NCI-H446 treated with DMSO at 0.1 percent for 48 hours (cell line): ENCODE measurements at regions not wholly inside any gene's neighbourhood (a gene's known extent, or its start where the extent isn't known, plus 50 kb on each side); places are given as distances from the start of the nearest gene placed in this dataset.
"Not testable (repeated sequence)": the region's sequence is repeated elsewhere in the genome, so short reads cannot be mapped to it uniquely, and the experiment has no call there.

Source experiments
- DNase-seq: peaks from one replicate; lab custom pipeline; 2025; lab: John Stamatoyannopoulos, UW

DNA sequence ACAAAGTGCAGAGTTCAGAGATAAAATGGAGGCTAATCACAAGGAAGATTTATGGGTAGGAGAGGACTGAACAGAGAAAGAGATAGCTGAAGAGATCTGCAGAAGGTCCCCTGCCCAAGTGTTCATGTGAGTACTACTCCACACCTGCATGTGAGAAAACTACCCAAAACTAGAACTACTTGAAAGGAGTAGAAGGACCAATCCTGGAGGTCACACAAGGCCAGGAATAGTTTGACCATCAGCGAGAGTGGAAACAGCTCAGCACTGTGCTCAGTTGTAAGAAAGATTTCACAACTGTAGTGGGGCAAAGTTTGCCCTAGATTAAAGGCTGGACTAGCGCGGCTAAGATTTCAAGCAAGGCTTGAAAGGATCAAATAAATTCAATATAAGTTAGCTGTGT lies 422.7 kb upstream of the LCORL start:
- DNase-seq = no peak

DNA sequence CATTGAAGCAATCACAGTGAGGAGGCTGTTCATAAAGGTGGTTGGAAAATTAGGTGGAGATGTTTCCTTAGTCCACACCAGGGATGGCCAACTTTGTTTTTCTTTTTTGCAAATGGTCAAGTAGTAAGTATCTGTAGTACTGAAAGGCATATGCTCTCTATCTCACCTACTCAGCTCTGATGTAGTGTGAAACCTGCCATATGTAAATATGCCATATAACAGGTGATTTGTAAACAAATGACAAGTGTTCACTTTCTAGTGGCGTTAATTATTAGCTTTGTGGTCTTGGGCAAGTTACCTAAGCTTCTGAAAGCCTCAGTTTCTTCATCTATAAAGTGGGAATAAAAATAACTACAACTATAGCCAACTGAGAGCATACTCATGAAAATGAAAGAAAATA lies 421.4 kb upstream of the LCORL start:
- no peak for DNase-seq

DNA sequence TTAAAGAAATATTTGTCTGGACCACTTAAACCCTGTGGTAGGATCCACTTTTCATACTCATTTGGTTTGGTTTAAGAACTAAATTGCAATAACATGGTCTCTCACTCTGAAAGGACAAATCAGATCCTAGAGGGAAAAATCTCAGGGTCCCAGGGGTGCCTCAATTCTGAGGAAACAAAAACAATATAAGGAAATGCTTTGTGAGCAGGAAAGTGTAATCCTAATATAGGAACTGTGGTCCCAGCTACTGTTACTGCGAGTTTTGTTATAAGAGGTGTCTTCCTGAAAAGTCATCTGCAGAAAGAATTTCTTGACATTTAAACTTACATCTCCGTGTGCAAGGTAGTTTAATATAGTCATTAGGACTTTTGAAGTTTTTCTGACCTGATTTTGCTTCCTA lies 420.1 kb upstream of the LCORL start:
- no peak for DNase-seq

DNA sequence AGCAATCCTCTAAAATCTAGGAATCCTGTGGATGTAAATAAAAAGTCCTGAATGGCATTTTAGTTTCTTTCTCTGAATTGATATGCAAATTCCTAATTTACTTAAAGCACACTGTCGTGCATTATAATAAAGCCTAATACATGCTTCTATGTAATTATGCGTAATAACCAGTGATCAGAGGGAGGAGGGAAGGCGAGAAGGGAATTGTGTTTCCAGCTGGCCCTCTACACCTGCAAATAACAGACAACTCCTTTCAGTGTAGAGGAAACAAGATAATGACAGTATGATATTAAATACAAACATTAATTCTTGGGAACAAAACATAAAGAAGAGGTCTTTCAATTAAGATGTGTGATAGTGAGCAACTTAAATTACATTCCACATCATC lies 419.6 kb upstream of the LCORL start:
- no peak for DNase-seq

DNA sequence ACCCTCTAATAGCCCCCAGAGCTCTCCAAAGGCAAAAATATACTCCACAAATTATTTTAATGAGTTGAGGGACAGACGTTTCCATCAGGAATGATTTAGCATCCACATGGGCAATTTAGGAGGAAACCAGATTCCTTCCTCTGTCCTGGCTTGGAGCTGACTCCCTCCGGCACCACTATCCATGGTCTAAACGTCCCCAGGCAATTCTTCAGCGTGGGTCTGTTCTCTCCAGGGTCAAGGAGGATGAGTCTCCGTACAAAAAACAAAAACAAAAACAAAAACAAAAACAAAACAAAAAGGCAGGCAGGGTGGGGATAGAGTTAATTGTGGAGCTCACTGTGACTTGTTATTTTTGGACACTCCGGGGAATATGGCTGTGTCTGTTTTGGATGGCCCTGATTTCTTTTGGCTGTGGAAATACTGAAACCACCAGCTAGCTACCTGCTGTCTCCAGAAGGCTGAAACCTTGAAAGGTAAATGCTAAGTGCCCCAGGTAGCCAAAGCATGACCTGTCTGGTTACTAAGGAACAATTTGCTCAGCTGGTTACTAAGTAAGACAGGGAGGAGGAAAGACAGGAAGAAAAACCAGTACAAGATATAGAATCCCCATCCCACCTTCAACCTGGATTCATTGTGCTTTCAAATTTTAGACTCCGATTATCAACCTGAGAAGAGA lies 419.1 kb upstream of the LCORL start:
- no peak for DNase-seq

DNA sequence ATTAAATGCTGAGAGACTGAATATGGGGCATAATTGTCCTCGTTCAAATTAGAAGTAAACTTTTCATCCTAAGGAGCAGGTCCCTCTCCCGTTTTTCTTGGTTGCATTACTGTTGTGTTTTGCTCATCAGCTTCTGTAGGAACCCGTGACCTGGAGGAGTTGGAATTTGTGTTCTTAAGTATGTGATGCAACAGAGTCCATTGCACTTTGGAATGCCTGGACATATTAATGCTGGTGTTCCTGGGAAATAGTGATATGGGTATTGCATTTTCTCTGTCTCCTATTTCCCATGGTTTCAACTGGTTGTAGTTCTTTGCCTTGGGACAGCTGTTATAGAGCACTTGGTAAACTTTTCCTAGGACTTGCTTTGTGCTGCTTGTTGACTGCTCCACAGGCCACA lies 417.8 kb upstream of the LCORL start:
- DNase-seq = no peak

DNA sequence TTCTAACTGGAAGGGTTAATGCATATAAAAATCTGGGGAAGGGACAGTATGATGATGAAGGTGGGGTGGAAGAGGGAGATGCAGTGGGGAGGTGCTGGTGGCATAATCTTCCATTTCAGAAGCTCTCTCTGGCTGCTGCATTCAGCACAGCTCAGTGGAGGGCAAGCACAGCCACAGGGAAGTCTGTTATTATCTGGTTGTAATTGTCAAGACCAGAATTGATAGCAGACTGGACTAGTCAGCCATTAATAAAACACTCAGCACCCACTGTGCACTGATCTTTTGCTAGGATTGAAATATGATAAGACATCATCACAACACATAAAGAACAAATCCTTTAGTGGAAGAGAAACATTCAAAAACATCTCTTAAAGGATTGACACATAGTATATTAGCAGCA lies 414.2 kb upstream of the LCORL start:
- no peak for DNase-seq

DNA sequence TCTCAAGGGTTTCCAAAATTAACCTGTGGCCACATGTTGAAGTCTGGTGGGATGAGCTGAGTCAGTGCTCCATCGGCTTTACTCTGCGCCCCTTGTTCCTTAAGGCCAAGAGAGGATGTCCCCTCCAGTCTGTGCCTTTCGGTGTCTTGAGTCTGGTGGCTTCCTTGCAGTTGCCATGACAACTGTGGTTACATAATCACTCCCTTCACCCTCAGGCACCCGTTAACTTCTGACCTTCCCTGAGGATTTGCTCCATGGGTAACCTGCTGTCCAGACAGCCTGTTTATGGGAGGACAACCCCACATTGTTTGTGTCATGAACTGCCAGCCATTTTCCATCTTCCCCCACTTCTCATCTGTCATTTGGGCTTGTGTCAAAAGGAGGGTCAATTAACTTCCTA lies 401.1 kb upstream of the LCORL start:
- no peak for DNase-seq

DNA sequence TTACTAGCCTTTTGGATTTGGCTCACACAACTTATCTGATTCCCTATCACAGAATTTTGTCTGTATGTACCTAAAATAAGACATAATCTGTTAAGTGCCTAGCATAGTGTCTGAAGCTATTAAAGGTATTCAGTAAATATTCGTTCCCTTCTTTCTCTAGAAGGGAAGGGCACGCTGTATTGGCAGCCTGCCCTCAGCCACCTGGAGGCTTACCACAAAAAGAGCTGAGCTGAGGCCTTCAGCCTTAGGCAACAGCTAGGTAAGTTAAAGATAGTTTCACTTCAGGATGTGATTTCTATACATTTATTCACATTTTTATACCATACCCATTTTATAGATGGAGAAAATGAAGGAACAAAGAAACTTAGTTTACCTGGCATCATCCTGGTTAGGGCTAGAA lies 400.0 kb upstream of the LCORL start:
- DNase-seq = no peak

DNA sequence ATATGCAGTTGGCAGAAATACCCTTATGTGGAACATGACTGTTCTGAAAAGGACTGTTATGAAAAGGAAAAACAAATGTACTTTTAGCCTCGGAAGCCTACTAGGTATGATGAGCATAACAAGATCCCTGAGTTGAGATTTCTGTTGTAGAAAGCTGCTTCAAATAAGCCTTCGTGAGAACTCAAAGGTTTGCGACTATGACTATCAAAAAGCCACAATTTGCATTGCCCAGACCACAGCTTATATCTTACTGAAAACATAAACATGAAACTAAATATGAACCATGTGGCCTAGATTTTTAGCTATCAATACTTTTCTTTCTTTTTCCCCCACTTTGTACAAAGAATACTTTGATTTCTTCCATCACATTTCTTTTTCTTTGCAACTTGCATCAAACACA lies 398.2 kb upstream of the LCORL start:
- DNase-seq = no peak

DNA sequence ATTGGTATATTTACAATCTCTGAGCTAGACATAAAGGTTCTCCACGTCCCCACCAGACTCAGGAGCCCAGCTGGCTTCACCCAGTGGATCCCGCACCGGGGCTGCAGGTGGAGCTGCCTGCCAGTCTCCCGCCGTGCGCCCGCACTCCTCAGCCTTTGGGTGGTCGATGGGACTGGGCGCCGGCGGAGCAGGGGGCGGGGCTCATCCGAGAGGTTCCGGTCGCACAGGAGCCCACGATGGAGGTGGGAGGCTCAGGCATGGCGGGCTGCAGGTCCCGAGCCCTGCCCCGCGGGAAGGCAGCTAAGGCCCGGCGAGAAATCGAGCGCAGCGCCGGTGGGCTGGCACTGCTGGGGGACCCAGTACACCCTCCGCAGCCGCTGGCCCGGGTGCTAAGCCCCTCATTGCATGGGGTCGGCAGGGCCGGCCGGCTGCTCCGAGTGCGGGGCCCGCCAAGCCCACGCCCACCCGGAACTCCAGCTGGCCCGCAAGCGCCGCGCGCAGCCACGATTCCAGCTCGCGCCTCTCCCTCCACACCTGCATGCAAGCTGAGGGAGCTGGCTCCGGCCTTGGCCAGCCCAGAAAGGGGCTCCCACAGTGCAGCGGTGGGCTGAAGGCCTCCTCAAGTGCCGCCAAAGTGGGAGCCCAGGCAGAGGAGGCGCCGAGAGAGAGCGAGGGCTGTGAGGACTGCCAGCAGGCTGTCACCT lies 396.8 kb upstream of the LCORL start:
- DNase-seq = not testable (repeated sequence)

DNA sequence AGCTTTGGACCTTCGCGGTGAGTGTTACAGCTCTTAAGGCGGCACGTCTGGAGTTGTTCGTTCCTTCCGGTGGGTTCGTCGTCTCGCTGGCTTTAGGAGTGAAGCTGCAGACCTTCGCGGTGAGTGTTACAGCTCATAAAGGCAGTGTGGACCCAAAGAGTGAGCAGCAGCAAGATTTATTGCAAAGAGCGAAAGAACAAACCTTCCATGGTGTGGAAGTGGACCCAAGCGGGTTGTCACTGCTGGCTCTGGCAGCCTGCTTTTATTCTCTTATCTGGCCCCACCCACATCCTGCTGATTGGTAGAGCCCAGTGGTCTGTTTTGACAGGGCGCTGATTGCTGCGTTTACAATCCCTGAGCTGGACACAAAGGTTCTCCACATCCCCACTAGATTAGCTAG lies 396.1 kb upstream of the LCORL start:
- not testable (repeated sequence) for DNase-seq

DNA sequence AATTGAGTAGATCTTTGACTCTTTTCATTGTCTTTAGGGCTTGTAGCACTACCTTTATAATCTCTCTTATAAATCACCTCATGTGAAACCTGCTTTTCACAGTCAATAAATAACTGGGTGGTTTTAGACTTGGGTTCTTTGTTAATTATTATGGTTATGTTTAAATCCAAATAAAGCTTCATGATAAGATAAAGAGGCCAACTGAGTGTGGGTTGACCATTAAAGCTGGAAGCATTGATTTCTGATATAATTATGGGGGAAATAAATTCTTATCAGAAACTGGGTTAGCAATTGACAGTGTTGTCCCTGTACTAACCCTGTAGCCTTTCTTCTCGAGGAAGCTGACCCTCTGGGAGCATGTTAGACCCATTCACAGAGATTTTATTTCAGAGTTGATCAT lies 384.7 kb upstream of the LCORL start:
- DNase-seq = no peak

DNA sequence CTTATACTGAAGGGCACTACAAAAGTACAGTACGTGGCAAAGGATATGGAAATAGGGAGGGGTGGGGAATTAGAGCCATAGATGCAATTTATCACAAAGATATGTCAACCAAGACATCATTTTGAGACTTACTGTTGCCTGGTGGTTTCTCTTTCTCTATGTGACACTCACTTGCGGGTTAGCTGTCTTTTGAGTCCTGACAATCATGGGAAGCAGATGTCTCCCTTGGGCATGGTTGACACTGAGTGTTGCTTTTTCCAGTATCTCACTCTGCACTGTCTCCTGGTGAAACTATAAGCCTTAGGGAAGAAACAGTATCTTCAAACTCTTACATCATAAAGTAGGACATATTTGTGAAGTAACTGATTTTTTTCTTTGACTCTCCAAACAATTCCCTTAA lies 383.5 kb upstream of the LCORL start:
- DNase-seq = no peak

DNA sequence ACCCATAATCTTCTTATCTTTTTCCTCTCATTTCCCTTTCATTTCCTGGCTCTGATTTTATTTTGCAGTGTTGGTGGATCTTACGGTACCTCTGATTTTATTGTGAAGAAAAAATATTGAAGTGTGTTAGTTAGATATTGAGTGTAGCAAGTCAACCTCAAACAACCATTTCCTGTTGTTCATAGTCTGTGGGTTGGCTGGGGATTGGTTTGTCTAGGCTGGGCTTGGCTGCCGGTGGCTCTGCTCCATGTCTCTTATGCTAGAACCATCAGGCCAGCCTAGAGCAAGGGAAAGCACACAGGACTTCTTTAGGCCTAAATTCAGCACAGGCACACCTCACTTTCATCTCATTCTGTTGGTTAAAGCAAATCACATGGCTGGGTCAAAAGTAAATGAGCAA lies 383.1 kb upstream of the LCORL start:
- DNase-seq = no peak

DNA sequence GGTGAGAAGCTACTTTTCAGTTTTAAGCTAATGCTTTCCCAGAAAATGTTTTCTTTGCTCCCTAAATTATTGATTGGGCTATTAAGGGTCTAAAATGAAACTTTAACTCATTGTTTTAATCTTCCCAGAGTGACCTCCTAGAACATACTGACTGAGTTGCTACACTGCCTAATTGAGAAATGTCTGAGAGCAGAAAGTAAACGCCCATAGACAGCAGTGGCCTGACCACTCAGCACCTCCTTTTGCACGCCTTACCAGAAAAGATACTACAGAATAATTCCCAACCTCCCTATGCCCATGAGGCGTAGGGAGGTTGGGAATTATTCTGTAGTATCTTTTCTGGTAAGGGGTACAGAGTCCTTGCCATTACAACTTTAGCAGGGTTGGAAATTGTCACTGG lies 381.8 kb upstream of the LCORL start:
- DNase-seq = no peak

DNA sequence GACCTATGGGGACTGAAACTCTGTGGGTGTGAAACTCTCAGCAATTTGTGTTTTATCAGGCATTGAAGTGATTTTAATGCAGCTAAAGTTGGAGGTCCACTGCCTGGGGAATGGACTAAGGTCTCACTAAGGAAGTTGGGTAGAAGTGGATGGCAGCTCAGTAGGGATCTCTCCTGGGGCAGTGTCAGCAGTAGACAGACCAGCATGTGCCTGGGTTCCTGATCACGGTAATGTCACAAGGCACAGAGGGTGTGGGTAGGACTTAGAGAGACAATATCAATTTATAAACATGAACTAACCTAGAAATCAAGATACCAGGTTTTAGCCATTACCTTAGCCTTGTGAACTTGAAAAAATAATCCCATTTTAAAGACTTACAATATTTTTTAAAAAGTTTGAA lies 380.3 kb upstream of the LCORL start:
- no peak for DNase-seq

DNA sequence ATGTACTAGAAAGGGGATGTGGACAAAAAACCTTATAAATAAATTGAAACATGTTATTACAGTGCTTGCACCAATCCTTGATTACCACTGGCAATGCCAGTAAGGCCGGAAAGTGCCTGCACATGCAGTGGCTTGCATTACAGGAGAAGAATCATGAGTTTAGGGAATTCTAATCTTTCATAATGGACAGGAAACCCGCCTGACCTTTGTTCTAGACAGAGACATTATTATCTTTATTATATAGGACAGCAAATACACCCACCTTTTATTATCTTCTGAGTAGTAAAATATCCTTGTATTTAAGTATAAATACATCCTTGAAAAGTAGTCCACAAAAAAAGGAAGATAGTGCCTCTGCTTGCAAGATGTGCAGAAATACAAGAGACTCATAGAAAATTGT lies 379.9 kb upstream of the LCORL start:
- no peak for DNase-seq

DNA sequence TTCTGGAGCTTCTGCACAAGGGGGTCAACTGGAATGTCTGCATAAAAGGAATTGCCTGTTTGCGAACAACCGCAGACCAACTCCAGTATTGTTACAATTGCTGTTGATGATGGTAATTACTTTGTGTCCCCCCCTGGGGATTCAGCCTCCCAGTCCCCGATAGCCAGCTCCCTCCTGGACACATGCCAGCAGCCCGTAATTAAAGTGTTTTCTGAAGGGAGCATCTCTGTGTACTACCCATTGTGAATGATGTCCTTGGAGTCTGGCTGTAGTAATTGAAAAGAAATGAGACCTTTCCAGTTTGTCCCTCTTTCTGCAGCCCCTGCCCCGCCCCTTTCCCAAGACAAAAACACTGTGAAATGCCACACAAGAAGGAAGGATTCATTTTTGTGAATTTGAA lies 377.1 kb upstream of the LCORL start:
- no peak for DNase-seq

DNA sequence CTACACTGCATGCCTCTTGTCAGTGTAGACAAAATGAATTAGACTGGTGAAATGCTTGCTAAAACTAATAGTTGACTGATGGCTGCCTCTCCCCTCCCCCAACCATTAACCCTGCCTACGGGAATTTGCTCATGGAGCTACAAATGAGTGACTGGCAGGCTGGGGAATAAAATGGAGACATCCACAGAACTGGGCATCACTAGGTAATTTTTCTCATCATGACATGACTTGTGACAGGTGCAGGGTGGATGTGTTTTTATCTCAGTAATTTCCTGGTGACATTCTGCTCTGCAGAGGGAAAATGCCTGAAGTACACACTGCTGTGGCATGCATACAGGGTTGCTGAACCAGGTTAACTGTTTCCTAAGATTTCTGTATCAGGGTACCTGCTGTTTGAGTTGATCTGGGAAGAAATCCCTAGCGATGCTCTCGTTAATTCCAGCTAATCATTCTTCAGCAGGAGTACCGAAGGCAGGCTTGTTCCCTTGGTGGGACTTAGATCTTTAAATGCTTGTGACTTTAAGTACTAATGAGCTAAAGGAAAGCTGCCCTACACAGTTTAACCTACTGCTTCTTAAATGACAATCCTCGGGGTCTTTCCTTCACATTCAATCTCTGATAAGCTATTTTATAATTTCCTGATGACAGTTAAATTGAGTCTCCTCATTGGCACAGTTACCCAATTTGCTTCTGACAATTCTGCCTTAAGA lies 376.3 kb upstream of the LCORL start:
- DNase-seq = no peak

DNA sequence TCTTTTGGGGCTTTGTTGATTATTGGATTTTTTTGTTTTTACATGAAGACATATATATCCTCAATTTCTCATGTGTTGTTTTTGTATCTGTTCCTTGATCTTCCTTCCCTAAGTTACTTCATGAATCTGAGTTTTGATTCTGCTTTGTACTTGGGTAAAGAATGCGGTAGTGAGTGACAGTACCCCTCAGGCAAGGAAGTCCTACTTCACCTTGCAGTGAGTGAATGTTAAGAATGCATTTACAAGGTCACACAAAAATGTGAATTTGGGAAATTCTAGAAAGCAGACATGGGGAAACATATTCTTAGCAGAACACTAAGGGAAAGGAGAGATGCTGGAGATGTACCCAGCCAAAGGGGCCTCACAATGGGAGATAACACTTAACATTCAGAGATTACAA lies 373.1 kb upstream of the LCORL start:
- DNase-seq = no peak

DNA sequence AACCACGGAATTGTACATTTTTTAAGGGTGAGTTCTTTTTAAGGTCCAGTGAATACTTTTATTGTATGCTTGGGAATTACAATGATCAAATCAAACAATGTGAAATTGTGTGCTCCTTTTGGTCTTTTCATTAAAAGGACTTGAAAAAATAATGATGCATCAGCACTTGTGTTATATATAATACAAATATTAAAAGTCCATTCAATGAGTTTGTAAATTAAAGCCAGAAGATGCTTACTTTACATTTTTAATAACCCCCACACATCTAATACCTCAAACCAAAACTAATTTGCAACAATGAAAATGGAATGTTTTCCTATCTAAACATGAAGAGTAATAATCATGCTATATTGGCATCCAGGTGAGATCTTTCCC lies 369.8 kb upstream of the LCORL start:
- DNase-seq = no peak

DNA sequence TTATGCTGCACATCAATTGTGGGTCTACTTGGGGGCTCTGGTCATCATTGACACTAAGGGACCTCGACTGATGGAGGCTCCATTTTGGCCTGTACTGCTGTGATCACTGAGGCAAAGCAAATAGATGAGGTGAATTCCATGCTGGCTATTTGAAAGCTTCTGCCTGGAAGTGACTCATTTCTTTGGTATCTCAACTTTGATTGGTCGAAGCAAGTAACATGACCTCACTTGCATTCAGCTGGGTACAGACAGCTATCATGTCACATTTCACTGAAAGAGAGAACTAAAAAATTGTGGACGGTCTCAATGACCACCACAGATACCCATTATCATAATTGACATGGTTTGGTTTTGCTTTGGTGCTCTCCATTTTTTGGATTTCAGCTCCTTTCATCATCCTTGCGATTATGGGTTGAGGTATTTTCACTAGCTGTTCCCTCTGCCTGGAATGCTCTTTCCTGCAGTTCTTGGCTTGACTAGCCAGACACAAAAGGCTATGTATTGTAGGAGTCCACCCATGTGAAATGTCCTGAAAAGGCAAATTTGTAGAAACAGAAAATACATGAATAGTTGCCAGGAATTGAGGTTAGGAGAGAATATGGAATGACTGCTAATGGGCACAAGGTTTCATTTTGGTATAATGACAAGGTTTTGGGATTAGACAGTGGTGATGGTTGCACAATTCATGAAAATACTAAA lies 369.2 kb upstream of the LCORL start:
- no peak for DNase-seq
